HG02623 (cell line): ENCODE measurements at regions not wholly inside any gene's neighbourhood (a gene's known extent, or its start where the extent isn't known, plus 50 kb on each side); places are given as distances from the start of the nearest gene placed in this dataset.
"Not testable (repeated sequence)": the region's sequence is repeated elsewhere in the genome, so short reads cannot be mapped to it uniquely, and the experiment has no call there.

Experiments used
- ATAC-seq: cut with Tn5 transposase; IDR thresholded peaks from one replicate; pipeline ENCODE4 v1.9.1; 2021; ENCODE audit warnings: moderate library complexity; ENCODE audit not compliant: unreplicated experiment

- ATAC-seq: not testable (repeated sequence)
Observed at GRCh38 chr10:65053397-65053796, 1532.2 kb downstream of the REEP3 start.

- ATAC-seq: not testable (repeated sequence)
Observed at GRCh38 chr10:65053831-65054351, 1532.7 kb downstream of the REEP3 start.

- not testable (repeated sequence) for ATAC-seq
Observed at GRCh38 chr10:65054701-65055100, 1533.5 kb downstream of the REEP3 start.

- ATAC-seq: no peak
Observed at GRCh38 chr10:65065278-65065677, 1544.1 kb downstream of the REEP3 start.

- no peak for ATAC-seq
Observed at GRCh38 chr10:65083222-65083621, 1562.0 kb downstream of the REEP3 start.

- ATAC-seq: no peak
Observed at GRCh38 chr10:65090991-65091390, 1569.8 kb downstream of the REEP3 start.

- no peak for ATAC-seq
Observed at GRCh38 chr10:65100146-65100545, 1578.9 kb downstream of the REEP3 start.

GRCh38 chr10:65100881-65101280, 1579.7 kb downstream of the REEP3 start:
- not testable (repeated sequence) for ATAC-seq

- ATAC-seq: no peak
Observed at GRCh38 chr10:65110009-65110408, 1588.8 kb downstream of the REEP3 start.

GRCh38 chr10:65111059-65111458, 1589.9 kb downstream of the REEP3 start:
- ATAC-seq: not testable (repeated sequence)

GRCh38 chr10:65112573-65112972, 1591.4 kb downstream of the REEP3 start:
- no peak for ATAC-seq

GRCh38 chr10:65123120-65123519, 1601.9 kb downstream of the REEP3 start:
- no peak for ATAC-seq

- ATAC-seq: no peak
Observed at GRCh38 chr10:65125212-65125611, 1604.0 kb downstream of the REEP3 start.

- no peak for ATAC-seq
Observed at GRCh38 chr10:65126288-65126687, 1605.1 kb downstream of the REEP3 start.

GRCh38 chr10:65128277-65128676, 1607.1 kb downstream of the REEP3 start:
- ATAC-seq: no peak

GRCh38 chr10:65130162-65130758, 1609.1 kb downstream of the REEP3 start:
- no peak for ATAC-seq

- no peak for ATAC-seq
Observed at GRCh38 chr10:65133652-65134051, 1612.5 kb downstream of the REEP3 start.

GRCh38 chr10:65135508-65135907, 1614.3 kb downstream of the REEP3 start:
- ATAC-seq: no peak

GRCh38 chr10:65142641-65143435, 1621.6 kb downstream of the REEP3 start:
- ATAC-seq: no peak

GRCh38 chr10:65143723-65144122, 1622.5 kb downstream of the REEP3 start:
- no peak for ATAC-seq

- no peak for ATAC-seq
Observed at GRCh38 chr10:65149878-65150277, 1628.7 kb downstream of the REEP3 start.

- no peak for ATAC-seq
Observed at GRCh38 chr10:65166272-65166671, 1645.1 kb downstream of the REEP3 start.
